Upper lobe of left lung (tissue), 6 donors: ENCODE measurements at regions not wholly inside any gene's neighbourhood (a gene's known extent, or its start where the extent isn't known, plus 50 kb on each side); places are given as distances from the start of the nearest gene placed in this dataset.
"Not testable (repeated sequence)": the region's sequence is repeated elsewhere in the genome, so short reads cannot be mapped to it uniquely, and the experiment has no call there.

Source experiments
- ATAC-seq, 2 donors: fragments of 200-7000 bp; cut with Tn5 transposase; one replicate each; pipeline ENCODE4 v1.9.1; 2022; ENCODE audit warnings: mild to moderate bottlenecking in 2 of 2, moderate library complexity in 2 of 2; ENCODE audit not compliant: low FRiP score in 2 of 2
- DNase-seq, 2 donors: peaks; one replicate each; pipeline ENCODE4 v3.0.0-alpha.2; 2019 to 2020
- H3K27ac ChIP-seq, 4 donors: fragments of 200-600 bp; sonication (generic); one replicate each; pipeline ENCODE4 v1.5.1; 2016 to 2019
- H3K27me3 ChIP-seq, 4 donors: fragments of 200-600 bp; sonication (generic); one replicate each; pipeline ENCODE4 v1.5.1; 2017 to 2019
- H3K36me3 ChIP-seq, 4 donors: fragments of 200-600 bp; sonication (generic); one replicate each; pipeline ENCODE4 v1.5.1; 2016 to 2019
- H3K4me1 ChIP-seq, 4 donors: fragments of 200-600 bp; sonication (generic); one replicate each; pipeline ENCODE4 v1.5.1; 2018 to 2019
- H3K4me3 ChIP-seq, 4 donors: fragments of 200-600 bp; sonication (generic); one replicate each; pipeline ENCODE4 v1.5.1; 2017 to 2019; ENCODE audit warnings: mild to moderate bottlenecking in 2 of 4, moderate library complexity in 1 of 4
- H3K9me3 ChIP-seq, 4 donors: fragments of 200-600 bp; sonication (generic); one replicate each; pipeline ENCODE4 v1.5.1; 2018 to 2019
- CTCF ChIP-seq, 6 experiments: fragments of 450-650 bp in 4 of 6; fragments of 200-600 bp in 2 of 6; sonication (generic) in 2 of 6; IDR thresholded peaks; one replicate each; pipeline ENCODE4 v1.5.1; 2016 to 2019; ENCODE audit warnings: antibody characterized with exemption in 6 of 6
- EP300 ChIP-seq, 4 donors: sonication (generic); formaldehyde crosslinking; IDR thresholded peaks; one replicate each; pipeline ENCODE4 v1.5.1; 2017; ENCODE audit warnings: antibody characterized with exemption in 4 of 4, control low read depth in 2 of 4
- POLR2A ChIP-seq, 4 donors: fragments of 450-650 bp; IDR thresholded peaks; one replicate each; pipeline ENCODE4 v1.5.1; 2016 to 2017; ENCODE audit warnings: antibody characterized with exemption in 4 of 4, mild to moderate bottlenecking in 2 of 4
- POLR2AphosphoS5 ChIP-seq, 2 donors: sonication (generic); formaldehyde crosslinking; IDR thresholded peaks; one replicate each; pipeline ENCODE4 v1.5.1; 2017; ENCODE audit warnings: antibody characterized with exemption in 2 of 2
- WGBS, 2 donors: methylation state at CpG; one replicate each; pipeline ENCODE4 v1.1.5; 2017 to 2018; 5-methylcytosine and 5-hydroxymethylcytosine counted together
- donor health status: DM: no; HTN: no; CAD: no; lungs with moderate emphysema.
- donor health status: DM: no; HTN: yes; CAD: no; lungs with severe emphysema.

- Histone ChIP-seq H3K4me3 (no peak overlapping the region), H3K9me3 (no peaks in the 10 kb centered on the region), H3K27me3 (no peaks in the 10 kb centered on the region), H3K36me3 (no peaks in the 10 kb centered on the region), H3K27ac (no peak overlapping the region), H3K4me1 (no peaks in the 10 kb centered on the region)
- 86 to 90% methylated on average over 2 of the region's 2 CpGs for WGBS, 2 donors
- TF ChIP-seq POLR2A (IDR thresholded peaks at IDR 0.05) (no peak), CTCF (IDR thresholded peaks at IDR 0.05) (no peak), POLR2AphosphoS5 (IDR thresholded peaks at IDR 0.05) (no peak), EP300 (IDR thresholded peaks at IDR 0.05) (no peak)
- ATAC-seq (no peak), DNase-seq (no peak)
Measured at GRCh38 chr3:75325716-75326115, 338.4 kb upstream of the FRG2C start.

GRCh38 chr3:75327453-75327852, 336.7 kb upstream of the FRG2C start:
- no peaks in the 10 kb centered on the region for H3K27me3 ChIP-seq
- no peaks in the 10 kb centered on the region for H3K36me3 ChIP-seq
- 84 to 85% methylated on average over 9 of the region's 9 CpGs for WGBS, 2 donors
- DNase-seq (no peak), ATAC-seq (no peak)
- H3K9me3 ChIP-seq = no peaks in the 10 kb centered on the region
- H3K27ac ChIP-seq = no peak overlapping the region
- no peak overlapping the region for H3K4me3 ChIP-seq
- TF ChIP-seq POLR2A (IDR thresholded peaks at IDR 0.05) (no peak), POLR2AphosphoS5 (IDR thresholded peaks at IDR 0.05) (no peak), CTCF (IDR thresholded peaks at IDR 0.05) (no peak), EP300 (IDR thresholded peaks at IDR 0.05) (no peak)
- H3K4me1 ChIP-seq = no peaks in the 10 kb centered on the region

GRCh38 chr3:75329476-75330097, 334.5 kb upstream of the FRG2C start:
- Histone ChIP-seq H3K27me3 (no peaks in the 10 kb centered on the region), H3K36me3 (no peaks in the 10 kb centered on the region), H3K4me1 (no peaks in the 10 kb centered on the region), H3K9me3 (no peaks in the 10 kb centered on the region), H3K27ac (no peak overlapping the region), H3K4me3 (no peak overlapping the region)
- no peak for DNase-seq
- WGBS, 2 donors = 52 to 53% methylated on average over 4 of the region's 4 CpGs
- no peak for ATAC-seq
- TF ChIP-seq CTCF (IDR thresholded peaks at IDR 0.05) = no peak
- no peak for TF ChIP-seq POLR2AphosphoS5 (IDR thresholded peaks at IDR 0.05)
- TF ChIP-seq EP300 (IDR thresholded peaks at IDR 0.05) = no peak
- TF ChIP-seq POLR2A (IDR thresholded peaks at IDR 0.05) = no peak

- not testable (repeated sequence) for H3K27me3 ChIP-seq, ATAC-seq, H3K27ac ChIP-seq, H3K9me3 ChIP-seq, H3K4me3 ChIP-seq, DNase-seq, H3K4me1 ChIP-seq, H3K36me3 ChIP-seq
Measured at GRCh38 chr3:75330446-75330845, 333.7 kb upstream of the FRG2C start.

GRCh38 chr3:75332090-75332489, 332.0 kb upstream of the FRG2C start:
- H3K9me3 ChIP-seq, H3K4me3 ChIP-seq, ATAC-seq, H3K4me1 ChIP-seq, H3K27ac ChIP-seq, DNase-seq, H3K36me3 ChIP-seq, H3K27me3 ChIP-seq: not testable (repeated sequence)
- WGBS, 2 donors = 100% methylated on average over 1 of the region's 1 CpG

GRCh38 chr3:75332794-75333193, 331.3 kb upstream of the FRG2C start:
- Histone ChIP-seq H3K4me3 (no peak overlapping the region), H3K36me3 (no peaks in the 10 kb centered on the region), H3K27ac (no peak overlapping the region), H3K9me3 (no peaks in the 10 kb centered on the region), H3K27me3 (no peaks in the 10 kb centered on the region), H3K4me1 (no peaks in the 10 kb centered on the region)
- no peak for TF ChIP-seq EP300 (IDR thresholded peaks at IDR 0.05)
- TF ChIP-seq CTCF (IDR thresholded peaks at IDR 0.05) = no peak
- DNase-seq = no peak
- WGBS, 2 donors = 19 to 36% methylated on average over 2 of the region's 2 CpGs
- ATAC-seq = no peak
